NCI-H1694 (cell line): ENCODE measurements at regions not wholly inside any gene's neighbourhood (a gene's known extent, or its start where the extent isn't known, plus 50 kb on each side); places are given as distances from the start of the nearest gene placed in this dataset.

Experiments
- DNase-seq: peaks from one replicate; lab custom pipeline; 2025; lab: John Stamatoyannopoulos, UW

- no peak for DNase-seq
These were observed 233.1 kb downstream of the C1orf94 start for GRCh38 chr1:34409689-34410229.

DNA sequence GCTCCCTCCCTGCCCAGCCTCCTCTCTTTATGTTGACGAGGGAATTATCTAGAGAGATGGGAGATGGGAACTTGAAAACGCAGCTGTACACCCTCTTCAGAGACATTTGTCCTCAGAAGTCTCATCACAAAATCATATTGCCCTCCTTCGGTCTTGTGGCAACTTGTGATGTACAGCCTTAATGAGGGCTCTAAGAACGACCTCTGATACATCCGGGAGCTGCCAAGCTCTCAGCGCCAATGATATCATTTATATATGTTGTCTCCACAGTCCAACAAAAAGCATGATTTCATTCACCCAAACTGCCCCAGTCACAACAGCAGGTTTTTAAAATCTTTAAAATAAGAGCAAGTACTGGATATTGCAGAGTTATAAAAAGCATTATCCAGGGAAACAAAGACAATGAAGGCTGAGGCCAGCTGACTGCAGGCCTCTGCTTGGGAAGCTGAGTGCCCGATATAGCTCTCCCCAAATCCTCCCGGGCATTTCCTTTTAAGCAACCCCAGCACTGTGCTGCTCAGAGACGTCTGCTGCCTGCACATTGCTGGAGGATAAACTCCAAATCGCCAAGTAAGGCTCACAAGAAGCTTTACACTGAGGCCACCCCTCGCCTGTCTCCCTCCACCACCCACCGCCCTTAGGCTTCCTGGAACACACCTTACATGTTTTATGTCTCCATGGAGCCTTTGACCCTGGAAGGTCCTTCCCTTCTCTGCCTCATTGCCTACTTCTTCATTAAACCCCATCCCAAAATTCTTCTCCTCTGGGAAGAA lies 236.1 kb downstream of the C1orf94 start:
- DNase-seq = no peak

DNA sequence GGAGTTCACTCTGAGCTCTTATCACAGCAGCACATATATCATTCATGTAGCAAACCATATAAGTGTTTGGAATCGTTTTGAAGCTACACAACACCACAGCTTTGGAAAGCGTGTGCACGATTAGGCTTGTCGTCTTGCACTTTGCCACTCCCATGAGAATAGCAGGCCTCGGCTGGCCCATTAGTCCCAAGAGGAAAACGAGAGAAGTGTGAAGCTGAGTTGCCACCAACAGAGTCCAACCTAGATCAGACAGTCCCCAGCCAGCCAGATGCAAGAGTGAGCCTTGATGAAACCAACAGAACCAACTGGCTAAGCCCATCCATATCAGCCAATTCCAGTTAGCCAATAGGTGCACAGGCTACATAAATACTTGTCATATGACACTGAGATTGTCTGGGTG lies 238.4 kb downstream of the C1orf94 start:
- no peak for DNase-seq

DNA sequence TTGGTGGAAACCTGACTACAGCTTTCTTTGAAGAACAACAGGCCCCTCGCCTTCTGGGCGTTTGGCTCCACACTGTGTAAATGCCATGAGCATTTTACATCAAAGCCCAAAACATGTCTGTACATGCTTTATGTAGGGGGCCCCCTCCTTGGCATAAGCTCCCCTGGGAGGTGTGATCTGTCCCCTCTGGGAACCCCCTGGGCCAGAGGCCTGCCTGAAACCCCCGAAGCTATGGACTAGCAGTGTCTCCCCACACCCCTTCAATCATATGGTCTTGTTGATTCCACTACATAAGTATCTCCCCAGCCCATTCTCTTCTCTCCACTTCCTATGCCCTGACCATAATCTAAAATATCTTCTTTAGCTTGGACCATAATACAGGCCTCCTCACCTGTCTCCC lies 241.5 kb downstream of the C1orf94 start:
- no peak for DNase-seq

DNA sequence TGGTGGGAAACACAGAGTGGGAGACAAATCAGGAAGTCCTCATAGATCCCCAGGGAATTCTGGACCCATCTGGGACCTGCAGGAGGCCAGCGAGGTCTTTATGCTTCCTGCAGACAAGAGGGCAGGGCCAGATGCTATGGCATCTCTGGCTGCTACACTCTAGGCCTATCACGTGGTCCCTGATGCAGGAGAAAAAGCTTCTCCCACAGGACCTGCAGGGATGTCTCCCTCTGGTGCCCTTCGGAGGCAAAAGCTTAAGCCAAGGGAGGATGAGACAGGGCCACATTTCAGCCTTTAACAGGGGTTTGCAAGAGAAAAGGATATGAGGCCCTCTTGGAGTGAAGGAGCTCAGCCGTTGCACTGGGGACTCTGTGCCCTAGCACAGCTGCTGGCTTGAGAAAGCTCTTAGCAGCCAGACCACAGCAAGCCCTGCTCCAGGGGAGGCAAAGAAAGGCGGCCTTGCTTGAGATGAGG lies 243.0 kb downstream of the C1orf94 start:
- DNase-seq = no peak

GRCh38 chr1:34425046-34425445 lies 248.3 kb downstream of the C1orf94 start:
- DNase-seq = no peak

- no peak for DNase-seq
These were observed 249.1 kb downstream of the C1orf94 start for GRCh38 chr1:34425785-34426184.

DNA sequence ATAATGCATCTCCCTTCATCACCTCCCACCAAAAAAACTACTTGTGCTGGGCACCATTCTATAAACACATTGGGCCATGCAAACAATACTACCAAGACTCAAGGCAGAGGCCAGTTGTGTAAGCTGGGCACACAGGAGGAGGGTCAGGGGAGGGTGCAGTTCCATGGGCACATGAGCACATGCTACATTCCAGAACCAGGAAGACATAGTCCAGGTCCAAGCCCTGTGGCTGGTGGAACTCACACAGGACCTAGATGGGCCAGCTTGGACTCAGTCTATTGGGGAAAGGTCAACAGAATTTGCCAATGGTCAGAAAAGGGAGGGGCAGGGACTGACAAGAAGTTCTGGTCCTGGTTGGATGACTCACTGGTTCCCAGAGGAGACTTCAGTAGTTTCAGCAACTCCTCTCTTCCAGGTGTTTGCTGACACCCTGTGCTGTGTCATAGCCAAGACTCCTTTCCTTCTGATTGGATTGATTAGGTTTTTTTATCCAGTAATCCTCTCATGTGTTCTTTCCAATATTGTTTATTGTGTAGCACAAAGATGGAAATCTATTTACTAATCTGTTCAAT lies 249.7 kb downstream of the C1orf94 start:
- DNase-seq = no peak

DNA sequence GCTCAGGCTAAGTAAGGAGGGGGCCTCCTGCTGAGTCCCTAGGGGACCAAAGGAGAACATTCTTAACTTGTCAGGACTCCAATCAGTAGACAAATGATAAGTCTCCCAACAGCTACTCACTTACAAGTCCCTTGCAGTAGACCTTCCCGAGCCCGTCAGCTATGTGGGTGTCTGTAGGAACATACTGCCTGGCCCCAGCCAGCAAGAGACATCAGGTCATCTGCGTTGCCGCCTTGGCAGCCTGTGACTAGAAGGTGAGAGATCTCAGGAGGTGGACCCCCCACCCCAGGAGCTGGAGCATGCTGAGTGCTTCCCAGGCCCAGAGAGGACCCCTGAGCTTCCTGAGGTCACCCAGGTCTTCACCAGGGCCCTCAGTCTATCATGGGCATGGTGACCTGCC lies 250.5 kb downstream of the C1orf94 start:
- no peak for DNase-seq

GRCh38 chr1:34433099-34433498 lies 256.4 kb downstream of the C1orf94 start:
- DNase-seq = no peak

GRCh38 chr1:34436836-34437235 lies 260.1 kb downstream of the C1orf94 start:
- no peak for DNase-seq

DNA sequence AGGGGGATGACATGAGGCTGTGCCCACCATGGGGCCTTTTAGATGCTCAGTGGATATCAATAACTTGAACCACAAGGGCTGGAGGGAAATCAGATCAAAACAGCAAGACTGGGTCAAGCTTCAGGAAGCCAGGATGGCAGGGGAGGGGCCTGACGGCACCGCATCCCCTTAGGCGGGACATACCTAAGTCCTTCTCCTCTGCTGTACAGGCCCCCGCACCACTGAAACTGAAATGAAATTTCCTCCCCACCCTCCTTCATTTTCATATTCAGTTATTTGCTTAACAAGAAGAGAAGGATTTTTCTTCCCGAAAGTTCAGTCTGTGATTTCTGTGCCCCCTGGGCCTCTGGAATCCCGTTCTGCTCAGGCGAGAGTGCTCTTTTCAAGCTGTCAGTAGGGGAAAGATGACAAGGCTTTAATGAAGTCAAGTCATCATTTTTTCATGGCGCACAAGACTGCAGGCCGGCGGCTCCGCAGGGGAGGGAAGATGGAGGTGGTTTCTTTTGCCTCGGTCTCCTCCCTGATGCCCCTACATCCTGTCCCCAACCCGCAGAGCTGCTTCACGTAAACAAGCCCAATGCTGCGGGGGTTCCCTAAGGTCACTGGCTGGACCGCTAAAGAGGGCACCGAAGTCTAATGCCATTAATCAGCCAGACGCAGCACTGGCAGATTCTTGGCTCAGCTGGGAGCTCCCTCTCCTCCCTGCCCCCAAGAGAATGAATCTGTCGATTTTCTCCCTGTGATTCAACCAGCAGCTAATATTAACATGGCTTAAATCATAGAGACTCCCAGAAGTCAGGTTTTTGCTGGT lies 264.8 kb downstream of the C1orf94 start:
- no peak for DNase-seq

GRCh38 chr1:34444516-34444915 lies 267.8 kb downstream of the C1orf94 start:
- no peak for DNase-seq

GRCh38 chr1:34450325-34450724 lies 273.6 kb downstream of the C1orf94 start:
- no peak for DNase-seq

DNA sequence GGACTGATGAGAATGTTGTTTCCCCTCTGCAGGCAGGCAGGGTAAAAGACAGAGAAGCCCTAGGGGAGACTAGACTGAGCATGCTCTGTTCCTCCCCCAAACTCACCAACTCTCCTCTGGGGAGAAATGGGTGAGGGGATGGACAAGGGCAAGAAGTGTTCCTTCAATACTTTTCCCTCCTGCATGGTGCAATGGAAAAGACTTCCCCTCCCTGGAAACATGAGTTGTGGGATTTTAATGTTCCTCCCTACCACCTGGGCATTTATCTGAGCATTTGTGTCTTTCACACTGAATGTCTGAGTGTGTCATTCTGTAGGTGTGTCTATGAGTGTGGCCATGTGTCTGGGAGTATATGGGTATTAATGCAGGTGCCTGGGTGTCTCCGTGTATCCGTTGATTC lies 275.7 kb downstream of the C1orf94 start:
- no peak for DNase-seq

GRCh38 chr1:34455121-34455520 lies 278.4 kb downstream of the C1orf94 start:
- DNase-seq = no peak

GRCh38 chr1:34460193-34460592 lies 283.5 kb downstream of the C1orf94 start:
- no peak for DNase-seq

DNA sequence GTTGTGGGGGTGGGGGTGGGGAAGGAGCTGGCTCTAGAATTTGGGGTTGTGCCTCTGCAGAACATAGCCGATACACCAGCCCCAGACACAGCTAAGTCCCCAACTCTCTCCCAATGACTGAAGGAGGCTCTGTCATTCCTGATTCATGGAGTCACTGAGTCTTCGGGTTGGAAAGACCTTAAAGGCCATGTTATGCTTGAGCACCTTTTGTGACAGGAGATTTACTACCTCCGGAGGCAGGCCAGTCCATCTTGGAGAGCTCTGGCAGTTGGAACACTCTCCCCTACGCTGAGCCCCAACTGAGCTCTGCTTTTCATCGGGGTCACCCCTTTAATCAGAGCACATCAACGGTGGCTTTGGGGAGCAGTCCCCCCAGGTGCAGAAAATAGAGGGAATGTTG lies 284.4 kb upstream of the GJB5 start:
- no peak for DNase-seq

GRCh38 chr1:34474566-34474965 lies 280.3 kb upstream of the GJB5 start:
- DNase-seq = no peak

DNA sequence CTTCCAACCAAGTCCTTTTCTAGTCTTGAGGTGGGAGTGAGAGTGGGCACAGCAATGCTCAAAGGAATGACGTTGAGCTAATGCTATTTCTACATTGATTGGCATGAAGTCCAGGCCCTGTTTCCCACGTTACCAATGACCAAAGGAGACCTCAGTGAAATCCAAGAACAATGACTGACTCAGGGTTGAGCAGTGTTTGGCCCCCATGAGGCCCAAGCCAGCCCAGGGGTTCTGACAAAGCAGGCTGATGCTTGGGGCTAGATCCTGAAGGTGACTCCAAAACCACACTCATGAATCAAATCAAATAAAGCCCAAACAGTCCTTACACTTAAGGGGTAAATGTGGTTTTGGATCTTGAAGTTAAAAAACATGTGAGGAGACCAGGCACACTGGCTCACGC lies 278.5 kb upstream of the GJB5 start:
- no peak for DNase-seq

DNA sequence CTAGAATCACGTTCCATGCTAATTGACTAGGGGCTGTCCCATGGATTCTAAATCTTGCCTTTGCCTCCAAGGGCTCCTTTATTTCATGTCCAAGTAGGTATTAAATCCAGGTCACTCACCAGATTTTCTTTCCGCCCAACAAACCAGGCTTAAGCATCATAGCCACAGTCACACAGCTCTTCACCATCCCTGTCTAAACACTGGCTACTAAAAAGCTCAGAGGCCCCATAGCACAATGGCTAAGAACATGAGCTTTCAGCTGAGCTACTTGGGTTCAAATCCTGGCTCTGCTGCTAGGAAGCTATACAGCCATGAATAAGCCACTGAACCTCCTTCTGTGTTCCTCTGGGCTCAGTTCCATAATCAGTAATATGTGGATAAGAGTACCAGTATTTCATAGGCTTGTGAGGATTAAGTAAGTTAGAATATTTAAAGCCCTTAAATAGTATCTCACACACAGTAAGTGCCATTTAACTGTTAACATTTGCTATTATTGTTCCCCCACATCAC lies 277.2 kb upstream of the GJB5 start:
- no peak for DNase-seq

- DNase-seq = no peak
These were observed 276.3 kb upstream of the GJB5 start for GRCh38 chr1:34478515-34479076.
